Loucy (cell line): ENCODE measurements at regions not wholly inside any gene's neighbourhood (a gene's known extent, or its start where the extent isn't known, plus 50 kb on each side); places are given as distances from the start of the nearest gene placed in this dataset.

Experiments
- H2AFZ ChIP-seq: fragments of 200-600 bp; sonication (generic); 2 replicates; pipeline ENCODE4 v1.6.0; 2016; ENCODE audit warnings: antibody characterized with exemption, mild to moderate bottlenecking, low read length, moderate library complexity
- H3F3A ChIP-seq: fragments of 200-600 bp; 2 replicates; pipeline ENCODE4 v1.6.0; 2016; ENCODE audit warnings: antibody characterized with exemption, low read depth, mild to moderate bottlenecking
- H3K27me3 ChIP-seq: fragments of 200-600 bp; sonication (generic); 2 replicates; pipeline ENCODE4 v1.6.1; 2014; ENCODE audit warnings: low read length, mild to moderate bottlenecking; ENCODE audit not compliant: insufficient read depth, poor library complexity, severe bottlenecking
- H3K36me3 ChIP-seq: fragments of 200-600 bp; sonication (generic); 2 replicates; pipeline ENCODE4 v1.6.1; 2016; ENCODE audit warnings: low read length; ENCODE audit not compliant: insufficient read depth
- H3K4me1 ChIP-seq: fragments of 200-600 bp; sonication (generic); 2 replicates; pipeline ENCODE4 v1.5.1; 2014; ENCODE audit warnings: low read length, mild to moderate bottlenecking; ENCODE audit not compliant: insufficient read depth, poor library complexity, severe bottlenecking
- H3K4me2 ChIP-seq: fragments of 200-600 bp; sonication (generic); 2 replicates; pipeline ENCODE4 v1.6.0; 2014; ENCODE audit warnings: antibody characterized with exemption, low read length, low read depth, mild to moderate bottlenecking; ENCODE audit not compliant: poor library complexity, severe bottlenecking
- H3K4me3 ChIP-seq: fragments of 200-600 bp; sonication (generic); 2 replicates; pipeline ENCODE4 v1.5.1; 2014; ENCODE audit warnings: low read length, mild to moderate bottlenecking, mixed read lengths; ENCODE audit not compliant: poor library complexity, severe bottlenecking
- H3K79me2 ChIP-seq: fragments of 200-600 bp; sonication (generic); 2 replicates; pipeline ENCODE4 v1.6.1; 2014; ENCODE audit warnings: low read length; ENCODE audit not compliant: insufficient read depth
- H3K9ac ChIP-seq: fragments of 200-600 bp; sonication (generic); 2 replicates; pipeline ENCODE4 v1.6.0; 2014; ENCODE audit warnings: mild to moderate bottlenecking, low read depth, low read length, moderate library complexity; ENCODE audit not compliant: poor library complexity, severe bottlenecking
- H3K9me2 ChIP-seq: fragments of 200-600 bp; sonication (generic); replicated peaks from 2 replicates; pipeline ENCODE4 v1.6.1; 2016; ENCODE audit warnings: low read depth, low read length, mixed read lengths
- H3K9me3 ChIP-seq: fragments of 200-600 bp; sonication (generic); 2 replicates; pipeline ENCODE4 v1.6.1; 2014; ENCODE audit warnings: mild to moderate bottlenecking, antibody characterized with exemption, low read length, low read depth; ENCODE audit not compliant: insufficient read depth
- H4K20me1 ChIP-seq: fragments of 200-600 bp; sonication (generic); 2 replicates; pipeline ENCODE4 v1.6.0; 2014; ENCODE audit warnings: antibody characterized with exemption, low read length, mild to moderate bottlenecking; ENCODE audit not compliant: insufficient read depth, poor library complexity, severe bottlenecking
- EZH2phosphoT487 ChIP-seq: fragments of 200-600 bp; IDR thresholded peaks from 2 replicates; pipeline ENCODE4 v1.6.1; 2018; ENCODE audit warnings: antibody characterized with exemption, mild to moderate bottlenecking, moderate library complexity, borderline replicate concordance
- TF ChIP-seq, protein P1 (sequence below): fragments of 200-600 bp; sonication (generic); conservative IDR thresholded peaks from 2 replicates; pipeline ENCODE4 v1.5.1; 2014; ENCODE audit warnings: mild to moderate bottlenecking, antibody characterized with exemption, low read length

DNA sequence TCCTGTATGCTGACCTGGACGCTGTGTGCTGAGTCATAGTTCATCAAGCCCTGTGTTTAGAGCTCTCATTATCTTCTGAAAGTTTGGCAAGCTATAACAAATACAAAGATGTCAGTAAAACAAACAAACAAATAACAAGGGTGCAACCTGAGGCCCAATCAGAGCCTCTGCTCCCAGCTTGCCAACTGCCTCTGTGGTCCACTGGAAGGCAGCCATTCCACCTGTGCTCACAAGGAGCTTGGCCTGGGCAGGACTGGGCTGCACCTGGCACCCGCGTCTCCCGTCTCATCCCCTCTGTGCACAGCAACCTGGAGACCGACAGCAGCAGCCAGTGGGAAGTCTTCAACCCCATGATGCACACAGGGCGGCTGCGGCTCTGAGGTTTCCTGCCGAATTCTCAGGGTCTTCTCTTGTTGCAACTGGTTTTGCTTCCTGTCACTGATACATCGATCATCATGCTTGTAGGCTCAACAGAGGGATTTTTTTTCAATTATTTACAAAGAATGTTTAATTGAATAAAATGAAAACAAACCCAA lies 97.8 kb downstream of the TMEM18 start:
- peaks cover 6% of the 10 kb centered on the region; the same call in 1 of the 2 replicates for H3K9me3 ChIP-seq
- peaks cover 5% of the 10 kb centered on the region for H3K4me1 ChIP-seq
- TF ChIP-seq EZH2phosphoT487, result no peak
- TF ChIP-seq, protein P1, sequence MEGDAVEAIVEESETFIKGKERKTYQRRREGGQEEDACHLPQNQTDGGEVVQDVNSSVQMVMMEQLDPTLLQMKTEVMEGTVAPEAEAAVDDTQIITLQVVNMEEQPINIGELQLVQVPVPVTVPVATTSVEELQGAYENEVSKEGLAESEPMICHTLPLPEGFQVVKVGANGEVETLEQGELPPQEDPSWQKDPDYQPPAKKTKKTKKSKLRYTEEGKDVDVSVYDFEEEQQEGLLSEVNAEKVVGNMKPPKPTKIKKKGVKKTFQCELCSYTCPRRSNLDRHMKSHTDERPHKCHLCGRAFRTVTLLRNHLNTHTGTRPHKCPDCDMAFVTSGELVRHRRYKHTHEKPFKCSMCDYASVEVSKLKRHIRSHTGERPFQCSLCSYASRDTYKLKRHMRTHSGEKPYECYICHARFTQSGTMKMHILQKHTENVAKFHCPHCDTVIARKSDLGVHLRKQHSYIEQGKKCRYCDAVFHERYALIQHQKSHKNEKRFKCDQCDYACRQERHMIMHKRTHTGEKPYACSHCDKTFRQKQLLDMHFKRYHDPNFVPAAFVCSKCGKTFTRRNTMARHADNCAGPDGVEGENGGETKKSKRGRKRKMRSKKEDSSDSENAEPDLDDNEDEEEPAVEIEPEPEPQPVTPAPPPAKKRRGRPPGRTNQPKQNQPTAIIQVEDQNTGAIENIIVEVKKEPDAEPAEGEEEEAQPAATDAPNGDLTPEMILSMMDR, result no peak
- no peak overlapping the region for H3K4me2 ChIP-seq
- H3K36me3 ChIP-seq, result no peaks in the 10 kb centered on the region
- no peak overlapping the region for H2AFZ ChIP-seq
- H3K9ac ChIP-seq, result no peak overlapping the region
- no peaks in the 10 kb centered on the region for H3K9me2 ChIP-seq
- no peaks in the 10 kb centered on the region for H4K20me1 ChIP-seq
- H3F3A ChIP-seq, result peaks cover 3% of the 10 kb centered on the region; the same call in 1 of the 2 replicates
- H3K27me3 ChIP-seq, result no peaks in the 10 kb centered on the region
- H3K79me2 ChIP-seq, result no peaks in the 10 kb centered on the region
- H3K4me3 ChIP-seq, result no peak overlapping the region

DNA sequence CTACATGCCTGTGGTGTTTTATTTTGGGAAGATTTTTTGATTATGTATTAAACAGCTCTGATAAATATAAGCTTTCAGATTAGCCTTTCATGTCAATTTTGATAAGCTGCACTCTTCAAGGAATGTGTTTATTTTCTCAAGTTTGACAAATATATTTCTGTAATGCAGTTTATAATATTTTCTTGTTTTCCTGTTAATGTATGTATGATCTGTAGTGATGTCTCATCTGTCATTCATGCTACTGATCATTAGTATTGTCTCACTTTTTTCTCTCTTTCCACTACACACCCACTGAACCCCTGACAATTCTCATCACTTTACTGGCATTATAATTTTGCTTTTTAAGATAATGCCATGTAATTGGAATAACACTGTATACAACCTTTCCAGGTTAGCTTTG lies 100.9 kb downstream of the TMEM18 start:
- Histone ChIP-seq H3K27me3 (no peaks in the 10 kb centered on the region), H3K9ac (no peak overlapping the region), H3F3A (no peaks in the 10 kb centered on the region), H3K4me3 (no peak overlapping the region), H2AFZ (no peak overlapping the region), H4K20me1 (no peaks in the 10 kb centered on the region), H3K9me3 (peaks cover 9% of the 10 kb centered on the region; the same call in 1 of the 2 replicates), H3K4me2 (no peak overlapping the region), H3K36me3 (no peaks in the 10 kb centered on the region), H3K4me1 (no peaks in the 10 kb centered on the region), H3K9me2 (no peaks in the 10 kb centered on the region), H3K79me2 (no peaks in the 10 kb centered on the region)
- TF ChIP-seq, protein P1, result no peak
- TF ChIP-seq EZH2phosphoT487, result no peak

DNA sequence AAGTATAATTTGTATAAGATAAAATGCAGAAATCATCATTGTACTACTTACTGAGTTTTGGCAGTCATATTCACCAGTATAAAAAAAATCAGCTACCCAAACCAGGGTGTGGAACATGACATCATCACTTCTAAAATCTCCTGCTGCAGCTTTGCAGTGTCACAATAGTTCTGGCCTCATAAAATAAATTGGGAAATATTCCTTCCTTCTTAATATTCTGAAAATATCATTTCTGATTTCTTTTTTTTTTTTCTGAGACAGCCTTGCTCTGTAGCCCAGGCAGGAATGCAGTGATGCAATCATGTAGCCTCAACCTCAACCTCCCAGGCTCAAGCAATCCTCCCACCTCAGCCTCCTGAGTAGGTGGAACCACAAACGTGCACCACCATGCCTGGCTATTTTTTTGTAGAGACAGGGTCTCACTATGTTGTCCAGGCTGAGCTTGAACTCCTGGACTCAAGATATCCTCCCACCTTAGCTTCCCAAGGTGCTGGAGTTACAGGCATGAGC lies 101.4 kb downstream of the TMEM18 start:
- Histone ChIP-seq H3K9me3 (peaks cover 14% of the 10 kb centered on the region; the same call in 1 of the 2 replicates), H3F3A (no peaks in the 10 kb centered on the region), H3K4me1 (no peaks in the 10 kb centered on the region), H3K27me3 (no peaks in the 10 kb centered on the region), H3K36me3 (no peaks in the 10 kb centered on the region), H3K79me2 (no peaks in the 10 kb centered on the region), H3K9me2 (no peaks in the 10 kb centered on the region), H4K20me1 (no peaks in the 10 kb centered on the region), H3K4me3 (no peak overlapping the region), H3K4me2 (no peak overlapping the region), H3K9ac (no peak overlapping the region), H2AFZ (no peak overlapping the region)
- TF ChIP-seq, protein P1, result no peak
- no peak for TF ChIP-seq EZH2phosphoT487
